ENCODE measurements at regions not wholly inside any gene's neighbourhood (a gene's known extent, or its start where the extent isn't known, plus 50 kb on each side); places are given as distances from the start of the nearest gene placed in this dataset.

GRCh38 chr4:43587758-43588157, 695.2 kb downstream of the GRXCR1 start:
- H3K27ac ChIP-seq (ENCODE audit: low read depth, low read length), result no peak overlapping the region
- peak; percentile 52 for DNase-seq (ENCODE audit: low read depth)
- H3K4me1 ChIP-seq (ENCODE audit: insufficient read depth, low read length), result no peaks in the 10 kb centered on the region
- no peaks in the 10 kb centered on the region for H3K27me3 ChIP-seq (ENCODE audit: insufficient read depth, low read length)
- Mint-ChIP-seq H3K9me3 (ENCODE audit: unreplicated experiment) (no peaks in the 10 kb centered on the region), H3K27me3 (ENCODE audit: low read depth, unreplicated experiment) (no peaks in the 10 kb centered on the region), H3K36me3 (ENCODE audit: low read depth, unreplicated experiment) (no peaks in the 10 kb centered on the region), H3K4me3 (ENCODE audit: unreplicated experiment) (no peak overlapping the region), H3K4me1 (ENCODE audit: low read depth, unreplicated experiment) (no peaks in the 10 kb centered on the region), H3K27ac (ENCODE audit: unreplicated experiment) (no peak overlapping the region)
- H3K36me3 ChIP-seq (ENCODE audit: insufficient read depth, low read length), result no peaks in the 10 kb centered on the region
- no peaks in the 10 kb centered on the region for H3K79me2 ChIP-seq (ENCODE audit: insufficient read depth, low read length)
- no peaks in the 10 kb centered on the region for H4K20me1 ChIP-seq (ENCODE audit: insufficient read depth, low read length)
- H3K9ac ChIP-seq (ENCODE audit: low read length), result no peak overlapping the region
- no peak overlapping the region for H2AFZ ChIP-seq (ENCODE audit: low read depth, low read length)
- H3K9me3 ChIP-seq (ENCODE audit: insufficient read depth, low read depth, low read length), result no peaks in the 10 kb centered on the region
- no peak overlapping the region for H3K4me3 ChIP-seq (ENCODE audit: insufficient read depth, low read depth, low read length)
- no peak for FAIRE-seq
- no peak for TF ChIP-seq CTCF (IDR thresholded peaks at IDR 0.05; ENCODE audit: insufficient read depth, low read depth, low read length)
- TF ChIP-seq EZH2 (IDR thresholded peaks at IDR 0.05; ENCODE audit: insufficient read depth, low read length), result no peak
- no peak overlapping the region for H3K4me2 ChIP-seq (ENCODE audit: low read length)

- FAIRE-seq, result no peak
- no peaks in the 10 kb centered on the region for H3K36me3 Mint-ChIP-seq (ENCODE audit: low read depth, unreplicated experiment)
- DNase-seq (ENCODE audit: low read depth), result no peak
These were observed 714.9 kb downstream of the GRXCR1 start for GRCh38 chr4:43607400-43607799.

More at GRCh38 chr4:43607400-43607799, 714.9 kb downstream of the GRXCR1 start:
- no peak overlapping the region for H2AFZ ChIP-seq (ENCODE audit: low read depth, low read length)
- H3K27me3 ChIP-seq (ENCODE audit: insufficient read depth, low read length), result no peaks in the 10 kb centered on the region
- no peak overlapping the region for H3K4me2 ChIP-seq (ENCODE audit: low read length)
- H3K9me3 ChIP-seq (ENCODE audit: insufficient read depth, low read depth, low read length), result no peaks in the 10 kb centered on the region
- Mint-ChIP-seq H3K9me3 (ENCODE audit: unreplicated experiment) (no peaks in the 10 kb centered on the region), H3K27ac (ENCODE audit: unreplicated experiment) (no peak overlapping the region), H3K4me1 (ENCODE audit: low read depth, unreplicated experiment) (no peaks in the 10 kb centered on the region), H3K27me3 (ENCODE audit: low read depth, unreplicated experiment) (no peaks in the 10 kb centered on the region), H3K4me3 (ENCODE audit: unreplicated experiment) (no peak overlapping the region)
- no peak overlapping the region for H3K4me3 ChIP-seq (ENCODE audit: insufficient read depth, low read depth, low read length)
- H3K4me1 ChIP-seq (ENCODE audit: insufficient read depth, low read length), result no peaks in the 10 kb centered on the region
- no peaks in the 10 kb centered on the region for H3K79me2 ChIP-seq (ENCODE audit: insufficient read depth, low read length)
- TF ChIP-seq EZH2 (IDR thresholded peaks at IDR 0.05; ENCODE audit: insufficient read depth, low read length), result no peak
- no peak for TF ChIP-seq CTCF (IDR thresholded peaks at IDR 0.05; ENCODE audit: insufficient read depth, low read depth, low read length)
- no peak overlapping the region for H3K27ac ChIP-seq (ENCODE audit: low read depth, low read length)
- H3K9ac ChIP-seq (ENCODE audit: low read length), result no peak overlapping the region
- no peaks in the 10 kb centered on the region for H3K36me3 ChIP-seq (ENCODE audit: insufficient read depth, low read length)
- no peaks in the 10 kb centered on the region for H4K20me1 ChIP-seq (ENCODE audit: insufficient read depth, low read length)
